Natural killer cell (primary cell): ENCODE measurements at regions not wholly inside any gene's neighbourhood (a gene's known extent, or its start where the extent isn't known, plus 50 kb on each side); places are given as distances from the start of the nearest gene placed in this dataset.

Source experiments
- ATAC-seq, 3 donors: fragments of 150-1000 bp in 2 of 3; fragments of 200-7000 bp in 1 of 3; cut with Tn5 transposase; 1 replicate in 1 of 3; 2 replicates in 2 of 3; pipeline ENCODE4 v1.10.0; 2021; ENCODE audit warnings: mild to moderate bottlenecking in 2 of 3, moderate library complexity in 2 of 3
- DNase-seq, 2 donors: peaks; one replicate each; pipeline versions ENCODE4 v3.0.0 to v3.0.0-alpha.2; 2013 to 2021; ENCODE audit warnings: mixed read lengths in 1 of 2
- H3K27ac ChIP-seq: one replicate; pipeline ENCODE4 v1.5.1; 2013; ENCODE audit warnings: mild to moderate bottlenecking, low read length
- H3K27me3 ChIP-seq: one replicate; pipeline ENCODE4 v1.6.1; 2013; ENCODE audit warnings: low read length; ENCODE audit not compliant: control insufficient read depth, insufficient read depth
- H3K36me3 ChIP-seq: one replicate; pipeline ENCODE4 v1.6.1; 2013; ENCODE audit warnings: low read length; ENCODE audit not compliant: control insufficient read depth, insufficient read depth
- H3K4me1 ChIP-seq: one replicate; pipeline ENCODE4 v1.6.1; 2013; ENCODE audit warnings: low read length; ENCODE audit not compliant: control insufficient read depth, insufficient read depth
- H3K4me3 ChIP-seq: one replicate; pipeline ENCODE4 v1.5.1; 2013; ENCODE audit warnings: low read length
- H3K9me3 ChIP-seq: one replicate; pipeline ENCODE4 v1.6.1; 2013; ENCODE audit warnings: low read length; ENCODE audit not compliant: control insufficient read depth, insufficient read depth
- H3K27ac Mint-ChIP-seq, 2 donors: one replicate each; pipeline ENCODE4 v1.8.0; 2022; ENCODE audit warnings: mild to moderate bottlenecking in 2 of 2, mixed read lengths in 2 of 2, moderate library complexity in 1 of 2
- H3K27me3 Mint-ChIP-seq, 2 donors: one replicate each; pipeline ENCODE4 v1.8.0; 2022; ENCODE audit warnings: low read depth in 2 of 2, mixed read lengths in 2 of 2
- H3K36me3 Mint-ChIP-seq: one replicate; pipeline ENCODE4 v1.8.0; 2022; ENCODE audit warnings: mixed read lengths
- H3K4me1 Mint-ChIP-seq, 2 donors: one replicate each; pipeline ENCODE4 v1.8.0; 2022; ENCODE audit warnings: mixed read lengths in 2 of 2
- H3K4me3 Mint-ChIP-seq: one replicate; pipeline ENCODE4 v1.8.0; 2022; ENCODE audit warnings: mild to moderate bottlenecking, moderate library complexity, mixed read lengths
- H3K9me3 Mint-ChIP-seq, 2 donors: one replicate each; pipeline ENCODE4 v1.8.0; 2022; ENCODE audit warnings: mixed read lengths in 2 of 2
- CTCF ChIP-seq: fragments of 200-600 bp; IDR thresholded peaks from one replicate; pipeline ENCODE4 v1.8.0; 2022; ENCODE audit warnings: antibody characterized with exemption
- WGBS: methylation state at CpG from one replicate; pipeline ENCODE4 v1.1.7; 2013; ENCODE audit warnings: missing lambda C conversion rate; ENCODE audit not compliant: insufficient coverage; 5-methylcytosine and 5-hydroxymethylcytosine counted together
- intact Hi-C: fragments of 100-400 bp; cut with micrococcal nuclease; formaldehyde crosslinking; loops from one replicate; pipeline ENCODE4 v1.14.2; 2022

GRCh38 chr7:63918986-63919385, 79.7 kb upstream of the ZNF722 start:
- WGBS = 50% methylated on average over 1 of the region's 2 CpGs
- Mint-ChIP-seq H3K4me1 (no peaks in the 10 kb centered on the region), H3K36me3 (peaks cover 6% of the 10 kb centered on the region)

GRCh38 chr7:63925262-63925625, 73.4 kb upstream of the ZNF722 start:
- no peaks in the 10 kb centered on the region for H3K9me3 ChIP-seq
- H3K4me1 ChIP-seq = peaks cover 17% of the 10 kb centered on the region
- no peaks in the 10 kb centered on the region for H3K27me3 ChIP-seq
- TF ChIP-seq CTCF = no peak
- H3K4me3 ChIP-seq = peak overlapping the region; percentile 75
- peaks cover 0 to 6% of the 10 kb centered on the region in 2 donors for H3K9me3 Mint-ChIP-seq
- peak overlapping the region; percentile 97 for H3K4me3 Mint-ChIP-seq
- no peak for DNase-seq
- H3K36me3 ChIP-seq = no peaks in the 10 kb centered on the region
- no peak for ATAC-seq
- intact Hi-C loops = loop anchor here (5.0 kb wide), 1 partner anchor 977 kb away; the partner anchor contains the start of gene ZNF273
- H3K27ac ChIP-seq = peak overlapping the region; percentile 84
- no peaks in the 10 kb centered on the region for H3K36me3 Mint-ChIP-seq
- no peaks in the 10 kb centered on the region for H3K27me3 Mint-ChIP-seq
- H3K27ac Mint-ChIP-seq = peak overlapping the region; percentile 92 to 96
- peaks cover 9 to 23% of the 10 kb centered on the region in 2 donors for H3K4me1 Mint-ChIP-seq
- 16% methylated on average over 11 of the region's 12 CpGs for WGBS

More at GRCh38 chr7:63918986-63919385, 79.7 kb upstream of the ZNF722 start:
- DNase-seq (no peak), ATAC-seq (no peak)
- intact Hi-C loops = no loop called here
- no peaks in the 10 kb centered on the region for H3K9me3 ChIP-seq
- Mint-ChIP-seq H3K9me3 (peaks cover 3 to 5% of the 10 kb centered on the region in 2 donors), H3K4me3 (no peak overlapping the region), H3K27me3 (no peaks in the 10 kb centered on the region), H3K27ac (no peak overlapping the region)
- no peaks in the 10 kb centered on the region for H3K4me1 ChIP-seq
- no peak overlapping the region for H3K27ac ChIP-seq
- H3K4me3 ChIP-seq = no peak overlapping the region
- no peak for TF ChIP-seq CTCF
- no peaks in the 10 kb centered on the region for H3K27me3 ChIP-seq
- no peaks in the 10 kb centered on the region for H3K36me3 ChIP-seq

GRCh38 chr7:63925626-63926460, 72.8 kb upstream of the ZNF722 start:
- intact Hi-C loops = loop anchor here (1.0 to 5.0 kb wide), 6 partner anchors 26 to 976 kb away; partner anchors contain the start of genes ZNF107, ZNF138, ZNF273 and ZNF680
- Histone ChIP-seq H3K27ac (peak overlapping the region; percentile 84), H3K4me1 (peaks cover 17% of the 10 kb centered on the region), H3K27me3 (no peaks in the 10 kb centered on the region), H3K4me3 (peak overlapping the region; percentile 75), H3K9me3 (peaks cover 2% of the 10 kb centered on the region), H3K36me3 (no peaks in the 10 kb centered on the region)
- TF ChIP-seq CTCF = no peak
- Mint-ChIP-seq H3K9me3 (peaks cover 0 to 6% of the 10 kb centered on the region in 2 donors), H3K4me1 (peaks cover 9 to 23% of the 10 kb centered on the region in 2 donors), H3K36me3 (no peaks in the 10 kb centered on the region), H3K27me3 (no peaks in the 10 kb centered on the region), H3K27ac (peak overlapping the region; percentile 92 to 96), H3K4me3 (peak overlapping the region; percentile 97)
- DNase-seq (peak; percentile 88 to 94), ATAC-seq (peak; percentile 66 to 96 (median 93))
- 8% methylated on average over 47 of the region's 47 CpGs for WGBS
